NCI-H1417 (cell line): ENCODE measurements at regions not wholly inside any gene's neighbourhood (a gene's known extent, or its start where the extent isn't known, plus 50 kb on each side); places are given as distances from the start of the nearest gene placed in this dataset.
"Not testable (repeated sequence)": the region's sequence is repeated elsewhere in the genome, so short reads cannot be mapped to it uniquely, and the experiment has no call there.

Source experiments
- DNase-seq, 3 experiments: peaks; one replicate each; lab custom pipeline; 2025; lab: John Stamatoyannopoulos, UW

DNA sequence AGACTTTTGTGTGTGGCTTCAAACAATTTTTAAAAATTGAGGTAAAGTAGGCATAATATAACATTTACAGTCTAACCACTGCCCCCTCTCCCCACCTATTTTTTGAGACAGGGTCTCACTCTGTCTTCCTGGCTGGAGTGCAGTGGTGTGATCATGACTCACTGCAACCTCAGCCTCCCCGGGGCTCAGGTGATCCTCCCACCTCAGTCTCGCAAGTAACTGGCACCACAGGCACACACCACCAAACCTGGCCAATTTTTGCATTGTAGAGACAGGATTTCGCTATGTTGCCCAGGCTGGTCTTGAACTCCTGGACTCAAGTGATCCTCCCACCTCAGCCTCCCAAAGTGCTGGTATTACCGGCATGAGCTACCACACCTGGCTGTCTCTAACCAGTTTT lies 161.8 kb downstream of the GOSR1 start:
- DNase-seq, result not testable (repeated sequence)

- DNase-seq, result not testable (repeated sequence)
Measured at GRCh38 chr17:30631651-30632050, 154.4 kb downstream of the GOSR1 start.

- not testable (repeated sequence) for DNase-seq
Measured at GRCh38 chr17:30625380-30625779, 148.2 kb downstream of the GOSR1 start.

DNA sequence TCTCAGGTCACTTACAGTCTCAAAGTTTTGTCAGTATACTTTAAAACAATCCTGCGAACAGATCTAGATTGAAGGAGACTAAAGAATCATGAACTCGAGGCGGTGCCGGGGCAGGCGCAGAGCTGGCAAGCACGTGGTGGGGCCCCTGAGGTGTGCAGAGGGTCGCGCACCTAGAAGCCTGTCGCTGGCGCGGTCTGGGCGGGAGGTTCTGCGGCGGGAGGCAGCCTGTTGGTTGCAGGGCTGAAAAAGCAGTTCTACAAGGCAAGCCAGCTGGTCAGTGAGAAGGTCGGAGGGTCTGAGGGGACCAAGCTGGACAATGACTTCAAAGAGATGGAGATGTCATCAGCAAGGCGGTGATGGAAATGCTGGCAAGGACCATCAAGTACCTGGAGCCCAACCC lies 147.0 kb downstream of the GOSR1 start:
- not testable (repeated sequence) for DNase-seq

DNA sequence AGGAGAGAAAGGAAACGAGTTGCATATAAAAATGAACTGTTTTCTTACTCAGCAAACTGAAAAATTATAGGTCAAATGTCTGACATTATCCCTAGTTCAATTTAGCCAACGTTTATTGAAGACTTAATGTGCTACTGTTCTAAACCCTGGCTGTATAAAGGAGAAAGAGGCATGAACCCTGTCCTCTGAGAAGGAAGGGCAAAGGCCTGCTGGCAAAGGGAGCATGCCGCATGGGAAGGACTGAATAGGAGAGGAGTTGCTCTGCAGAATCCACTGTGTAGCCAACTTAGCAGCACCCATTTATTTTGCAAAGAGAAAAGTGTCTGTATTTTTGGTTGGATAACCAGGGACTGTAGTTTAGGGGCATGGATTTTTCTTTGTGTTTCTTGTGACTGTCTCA lies 132.5 kb downstream of the GOSR1 start:
- DNase-seq, result not testable (repeated sequence)

GRCh38 chr17:30605523-30605922 lies 128.3 kb downstream of the GOSR1 start:
- DNase-seq, result no peak

DNA sequence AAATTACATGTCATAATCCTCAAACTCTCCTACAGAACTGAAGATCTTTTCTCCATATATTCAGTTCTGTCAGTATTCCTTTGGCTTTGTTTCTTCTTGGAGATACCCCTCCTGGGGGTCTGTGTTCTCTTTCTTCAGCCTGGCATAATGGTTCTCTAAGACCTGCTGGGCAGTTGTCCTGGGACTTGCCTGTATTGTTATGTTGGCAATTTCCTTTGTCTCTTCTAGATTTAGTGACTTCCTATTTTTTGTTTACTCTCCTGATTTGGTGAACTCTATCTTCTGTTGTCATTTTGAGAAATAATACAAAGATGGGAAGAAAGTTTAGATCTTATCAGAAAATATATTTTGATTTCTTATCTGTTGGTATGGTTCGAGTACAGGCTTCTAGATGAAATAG lies 127.8 kb downstream of the GOSR1 start:
- no peak for DNase-seq

DNA sequence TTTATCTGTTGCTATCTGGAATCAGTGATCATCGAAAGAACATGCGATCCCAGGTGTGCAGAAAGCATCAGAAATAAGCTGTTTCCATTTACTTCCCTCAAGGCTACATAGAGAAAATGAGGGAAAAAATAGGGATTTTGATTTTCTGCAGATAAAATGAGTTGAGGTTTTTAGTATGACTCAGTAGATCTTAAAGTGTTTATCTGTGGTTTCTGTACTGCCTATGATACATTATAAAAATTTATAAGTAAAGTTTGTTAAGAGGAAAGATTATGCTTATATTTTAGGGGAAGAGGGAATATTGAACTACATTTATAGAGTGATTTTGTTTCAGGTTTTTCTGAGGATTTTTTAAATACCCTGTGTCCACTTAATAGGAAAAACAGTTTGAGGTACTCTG lies 125.2 kb downstream of the GOSR1 start:
- not testable (repeated sequence) for DNase-seq

DNA sequence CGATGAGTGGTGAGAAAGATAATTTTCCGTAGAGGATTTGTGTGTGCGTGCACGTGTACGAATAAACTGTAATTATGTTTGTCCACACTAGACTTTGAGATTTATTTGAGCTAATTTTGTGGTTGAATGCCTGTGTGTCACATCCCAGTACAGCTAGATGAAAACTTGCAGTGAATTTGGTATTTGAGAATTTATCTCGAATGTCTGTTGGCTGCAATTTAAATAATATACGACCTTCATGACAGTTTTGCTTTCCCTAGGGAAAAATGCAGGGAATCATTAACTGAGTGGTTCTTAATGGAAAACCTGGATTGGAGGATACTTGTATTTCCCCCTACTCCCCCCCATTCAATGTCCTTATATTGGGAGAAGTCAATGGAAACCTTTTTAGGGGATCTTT lies 124.8 kb downstream of the GOSR1 start:
- peak in 1 of 3 experiments; percentile 32 for DNase-seq

- peak; percentile 29 to 77 (median 74) for DNase-seq
Measured at GRCh38 chr17:30600830-30601494, 123.8 kb downstream of the GOSR1 start.

GRCh38 chr17:30600060-30600829 lies 123.0 kb downstream of the GOSR1 start:
- DNase-seq, result peak; percentile 83 to 96 (median 93)

DNA sequence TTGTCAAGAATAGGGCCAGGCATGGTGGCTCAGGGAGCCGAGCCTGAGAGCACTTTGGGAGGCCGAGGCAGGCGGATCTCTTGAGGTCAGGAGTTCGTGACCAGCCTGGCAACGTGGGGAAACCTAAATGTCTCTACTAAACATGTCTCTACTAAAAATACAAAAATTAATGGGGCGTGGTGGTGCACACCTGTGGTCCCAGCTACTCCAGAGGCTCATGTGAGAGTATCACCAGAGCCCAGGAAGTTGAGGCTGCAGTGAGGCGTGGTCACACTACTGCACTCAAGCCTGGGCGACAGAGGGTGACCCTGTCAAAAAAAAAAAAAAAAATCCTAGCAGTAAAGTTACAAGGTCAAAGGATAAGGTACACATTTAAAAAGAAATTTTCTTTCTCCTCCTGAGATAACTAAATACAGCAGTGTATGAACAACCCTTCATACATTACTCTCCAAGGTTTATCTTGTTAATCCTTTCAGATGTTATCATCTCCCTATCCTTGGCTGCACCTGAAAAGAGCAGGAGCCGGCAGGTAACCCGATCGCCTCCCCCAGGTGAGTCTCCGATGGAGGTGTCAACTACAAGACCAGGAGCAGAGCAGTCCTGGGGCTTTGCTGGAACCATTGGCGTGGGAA lies 122.3 kb downstream of the GOSR1 start:
- peak in 1 of 3 experiments; percentile 24 for DNase-seq

DNA sequence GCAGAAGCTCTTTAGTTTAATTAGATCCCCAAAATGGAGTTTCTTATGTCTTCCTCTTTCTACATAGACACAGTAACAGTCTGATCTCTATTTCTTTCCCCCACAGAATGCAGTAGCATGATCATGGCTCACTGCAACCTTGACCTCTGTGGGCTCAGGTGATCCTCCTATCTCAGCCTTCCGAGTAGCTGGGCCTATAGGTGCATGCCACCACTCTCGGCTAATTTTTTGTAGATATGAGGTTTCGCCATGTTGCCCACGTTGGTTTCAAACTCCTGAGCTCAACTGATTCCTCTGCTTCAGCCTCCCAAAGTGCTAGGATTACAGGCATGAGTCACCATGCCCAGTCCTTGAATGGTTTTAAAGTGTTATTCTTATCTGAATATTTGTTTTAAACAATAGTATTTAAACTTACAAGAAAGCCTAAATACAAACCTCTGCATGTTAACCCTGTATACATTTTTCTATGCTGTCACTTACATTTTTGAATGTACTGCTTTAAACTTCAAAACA lies 120.6 kb downstream of the GOSR1 start:
- no peak for DNase-seq

- not testable (repeated sequence) for DNase-seq
Measured at GRCh38 chr17:30596948-30597775, 120.0 kb downstream of the GOSR1 start.

DNA sequence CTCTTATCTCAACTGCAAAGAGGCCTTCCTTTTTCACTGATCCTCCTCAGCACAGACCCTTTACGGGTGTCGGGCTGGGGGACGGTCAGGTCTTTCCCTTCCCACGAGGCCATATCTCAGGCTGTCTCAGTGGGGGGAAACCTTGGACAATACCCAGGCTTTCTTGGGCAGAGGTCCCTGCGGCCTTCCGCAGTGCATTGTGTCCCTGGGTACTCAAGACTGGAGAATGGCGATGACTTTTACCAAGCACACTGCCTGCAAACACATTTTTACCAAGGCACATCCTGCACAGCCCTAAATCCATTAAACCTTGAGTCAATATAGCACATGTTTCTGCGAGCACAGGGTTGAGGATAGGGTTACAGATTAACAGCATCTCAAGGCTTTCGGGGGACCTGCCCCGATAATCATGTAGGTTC lies 117.8 kb downstream of the GOSR1 start:
- DNase-seq, result not testable (repeated sequence)

DNA sequence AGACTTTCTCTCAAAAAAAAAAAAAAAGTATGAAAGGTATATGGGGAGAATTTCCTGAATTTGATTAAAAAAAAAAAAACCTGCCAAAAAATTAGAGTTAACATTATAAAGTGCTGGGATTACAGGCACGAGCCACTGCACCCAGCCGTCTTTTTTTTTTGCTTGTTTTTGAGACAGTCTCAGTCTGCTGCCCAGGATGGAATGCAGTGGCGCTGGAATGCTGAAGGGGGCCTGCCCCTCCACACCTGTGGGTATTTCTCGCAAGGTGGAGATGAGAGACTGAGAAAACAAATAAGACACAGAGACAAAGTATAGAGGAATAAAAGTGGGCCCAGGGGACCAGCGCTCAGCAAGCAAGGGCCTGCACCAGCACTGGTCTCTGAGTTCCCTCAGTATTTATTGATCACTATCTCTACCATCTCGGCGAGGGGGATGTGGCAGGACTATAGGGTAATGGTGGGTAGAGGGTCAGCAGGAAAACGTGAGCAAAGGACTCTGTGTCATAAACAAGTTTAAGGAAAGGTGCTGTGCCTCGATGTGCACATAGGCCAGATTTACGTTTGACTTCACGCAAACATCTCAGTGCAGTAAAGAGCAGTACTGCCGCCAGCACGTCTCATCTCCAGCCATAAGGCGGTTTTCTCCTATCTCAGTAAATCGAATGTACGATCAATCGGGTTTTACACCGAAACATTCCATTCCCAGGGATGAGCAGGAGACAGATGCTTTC lies 117.2 kb downstream of the GOSR1 start:
- no peak for DNase-seq

DNA sequence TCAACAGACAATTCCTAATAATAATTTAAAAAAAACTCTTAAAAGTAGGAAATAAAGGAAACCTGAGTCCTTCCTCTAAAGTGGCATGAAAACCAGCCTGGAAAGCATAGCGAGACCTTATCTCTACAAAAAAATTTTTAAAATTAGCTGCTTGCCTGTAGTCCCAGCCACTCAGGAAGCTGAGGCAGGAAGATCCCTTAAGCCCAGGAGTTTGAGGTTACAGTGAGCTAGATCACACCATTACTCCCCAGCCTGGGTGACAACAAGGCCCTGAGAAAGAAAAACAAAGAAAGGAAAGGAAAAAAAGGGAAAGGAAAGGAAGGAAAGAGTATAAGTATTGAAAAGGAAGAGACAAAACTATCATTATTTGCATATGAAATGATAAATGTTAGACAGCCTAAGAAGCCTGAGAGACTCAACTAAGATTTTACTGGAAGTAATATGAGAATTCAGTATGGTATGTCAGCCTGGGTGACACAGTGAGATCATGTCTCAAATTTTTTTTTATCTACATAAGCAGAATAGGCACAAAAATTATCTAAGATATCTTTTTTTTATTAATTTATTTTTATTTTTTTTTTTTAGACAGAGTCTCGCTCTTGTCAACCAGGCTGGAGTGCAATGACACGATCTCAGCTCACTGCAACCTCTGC lies 113.0 kb downstream of the GOSR1 start:
- DNase-seq, result no peak

DNA sequence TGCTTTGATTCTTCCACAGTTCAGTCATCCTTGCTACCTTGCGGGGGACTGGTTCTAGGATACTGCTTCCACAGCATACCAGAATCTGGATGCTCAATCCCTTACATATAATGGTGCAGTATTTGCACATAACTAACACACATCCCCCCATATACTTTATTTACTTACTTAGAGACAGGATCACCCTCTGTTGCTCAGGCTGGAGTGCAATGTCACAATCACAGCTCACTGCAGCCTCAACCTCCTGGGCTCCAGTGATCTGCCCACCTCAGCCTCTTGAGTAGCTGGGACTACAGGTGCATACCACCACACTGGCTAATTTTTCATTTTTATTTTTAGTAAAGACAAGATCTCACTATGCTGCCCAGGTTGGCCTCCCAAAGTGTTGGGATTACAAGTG lies 112.2 kb downstream of the GOSR1 start:
- DNase-seq, result no peak

- DNase-seq, result no peak
Measured at GRCh38 chr17:30588798-30589247, 111.6 kb downstream of the GOSR1 start.

GRCh38 chr17:30586818-30587595 lies 109.8 kb downstream of the GOSR1 start:
- DNase-seq, result no peak
